Esophagus squamous epithelium (tissue), 4 donors: ENCODE measurements at regions not wholly inside any gene's neighbourhood (a gene's known extent, or its start where the extent isn't known, plus 50 kb on each side); places are given as distances from the start of the nearest gene placed in this dataset.

Experiments used
- POLR2A ChIP-seq, 4 donors: fragments of 450-650 bp; IDR thresholded peaks; one replicate each; pipeline ENCODE4 v1.6.1; 2017; ENCODE audit warnings: antibody characterized with exemption in 4 of 4, mild to moderate bottlenecking in 4 of 4, moderate library complexity in 3 of 4
- TF ChIP-seq, protein P1 (sequence below), 6 experiments: fragments of 450-650 bp in 4 of 6; fragments of 200-600 bp in 2 of 6; sonication (generic) in 2 of 6; IDR thresholded peaks; one replicate each; pipeline ENCODE4 v1.5.1; 2016 to 2019; ENCODE audit warnings: antibody characterized with exemption in 6 of 6, mild to moderate bottlenecking in 4 of 6, moderate library complexity in 4 of 6

DNA sequence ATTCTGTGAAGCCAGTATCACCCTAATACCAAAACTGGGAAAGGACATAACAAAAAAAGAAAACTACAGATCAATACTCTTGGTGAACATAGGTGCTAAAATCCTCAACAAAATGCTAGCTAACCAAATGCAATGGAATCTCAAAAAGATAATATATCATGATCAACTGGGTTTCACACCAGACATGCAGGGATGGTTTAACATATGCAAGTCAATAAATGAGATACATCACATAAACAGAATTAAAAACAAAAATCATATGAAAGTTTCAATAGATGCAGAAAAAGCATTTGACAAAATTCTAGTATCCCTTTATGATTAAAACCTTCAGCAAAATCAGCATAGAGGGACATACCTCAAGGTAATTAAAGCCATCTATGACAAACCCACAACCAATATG, 198.2 kb upstream of the NDUFV2 start:
- TF ChIP-seq POLR2A (IDR thresholded peaks at IDR 0.05), result no peak
- TF ChIP-seq, protein P1, sequence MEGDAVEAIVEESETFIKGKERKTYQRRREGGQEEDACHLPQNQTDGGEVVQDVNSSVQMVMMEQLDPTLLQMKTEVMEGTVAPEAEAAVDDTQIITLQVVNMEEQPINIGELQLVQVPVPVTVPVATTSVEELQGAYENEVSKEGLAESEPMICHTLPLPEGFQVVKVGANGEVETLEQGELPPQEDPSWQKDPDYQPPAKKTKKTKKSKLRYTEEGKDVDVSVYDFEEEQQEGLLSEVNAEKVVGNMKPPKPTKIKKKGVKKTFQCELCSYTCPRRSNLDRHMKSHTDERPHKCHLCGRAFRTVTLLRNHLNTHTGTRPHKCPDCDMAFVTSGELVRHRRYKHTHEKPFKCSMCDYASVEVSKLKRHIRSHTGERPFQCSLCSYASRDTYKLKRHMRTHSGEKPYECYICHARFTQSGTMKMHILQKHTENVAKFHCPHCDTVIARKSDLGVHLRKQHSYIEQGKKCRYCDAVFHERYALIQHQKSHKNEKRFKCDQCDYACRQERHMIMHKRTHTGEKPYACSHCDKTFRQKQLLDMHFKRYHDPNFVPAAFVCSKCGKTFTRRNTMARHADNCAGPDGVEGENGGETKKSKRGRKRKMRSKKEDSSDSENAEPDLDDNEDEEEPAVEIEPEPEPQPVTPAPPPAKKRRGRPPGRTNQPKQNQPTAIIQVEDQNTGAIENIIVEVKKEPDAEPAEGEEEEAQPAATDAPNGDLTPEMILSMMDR (IDR thresholded peaks at IDR 0.05), result no peak
